T1000 (cell line): ENCODE measurements at regions not wholly inside any gene's neighbourhood (a gene's known extent, or its start where the extent isn't known, plus 50 kb on each side); places are given as distances from the start of the nearest gene placed in this dataset.
A peak's percentile ranks its signal among the peaks of the same experiment; 100 is the strongest.

ENCODE experiments used
- DNase-seq: peaks from one replicate; lab custom pipeline; 2025; ENCODE audit warnings: mixed read lengths; lab: John Stamatoyannopoulos, UW

GRCh38 chr4:77367638-77368037 lies 210.6 kb downstream of the CCNG2 start:
- DNase-seq, result no peak

GRCh38 chr4:77372375-77372774 lies 215.4 kb downstream of the CCNG2 start:
- no peak for DNase-seq

- no peak for DNase-seq
Observed at GRCh38 chr4:77375866-77376607, 219.0 kb downstream of the CCNG2 start.

GRCh38 chr4:77376788-77377460 lies 219.9 kb downstream of the CCNG2 start:
- DNase-seq, result no peak

GRCh38 chr4:77384094-77384493 lies 221.5 kb upstream of the CXCL13 start:
- DNase-seq, result no peak

DNA sequence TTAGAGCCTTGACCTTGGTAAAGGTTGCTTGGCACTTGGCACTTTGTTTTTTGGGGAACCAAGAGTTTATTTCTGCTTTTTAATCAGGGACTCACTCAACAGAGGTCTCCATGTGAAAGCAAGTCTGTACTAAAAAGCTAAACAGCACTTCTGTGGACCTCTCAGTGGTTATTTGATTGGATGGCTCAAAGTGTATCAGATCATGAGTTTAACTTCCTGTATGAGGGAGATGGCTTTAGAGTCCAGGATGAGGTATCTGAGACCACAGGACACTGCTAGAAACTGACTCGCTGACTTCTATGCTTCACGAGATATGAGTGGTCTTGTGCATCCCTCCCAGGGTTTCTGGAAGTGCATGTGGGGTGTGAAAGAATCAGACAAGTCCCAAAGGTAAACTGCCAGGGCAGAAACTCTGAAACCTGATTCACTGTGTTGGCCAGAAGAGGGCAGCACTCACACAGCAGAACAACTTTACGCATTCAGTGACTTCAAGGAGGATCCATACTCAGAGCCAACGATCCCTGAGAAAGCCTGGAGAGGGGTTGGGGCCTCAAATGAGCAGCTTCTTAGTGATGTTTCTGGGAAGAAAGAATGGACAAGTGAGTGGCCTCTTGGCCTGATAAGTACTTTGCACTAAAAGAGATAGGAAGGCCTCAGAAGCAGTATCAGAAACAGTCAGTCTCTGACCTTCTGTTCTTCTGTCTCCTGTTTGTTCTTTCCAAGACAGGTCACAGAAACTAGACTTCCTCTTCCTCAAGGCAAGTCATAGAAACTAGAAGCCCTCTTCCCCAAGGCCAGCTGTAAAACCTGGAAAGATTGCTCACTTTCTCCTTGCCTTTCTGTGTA lies 220.3 kb upstream of the CXCL13 start:
- peak; percentile 27 for DNase-seq

- no peak for DNase-seq
Observed at GRCh38 chr4:77393996-77394395, 211.6 kb upstream of the CXCL13 start.

DNA sequence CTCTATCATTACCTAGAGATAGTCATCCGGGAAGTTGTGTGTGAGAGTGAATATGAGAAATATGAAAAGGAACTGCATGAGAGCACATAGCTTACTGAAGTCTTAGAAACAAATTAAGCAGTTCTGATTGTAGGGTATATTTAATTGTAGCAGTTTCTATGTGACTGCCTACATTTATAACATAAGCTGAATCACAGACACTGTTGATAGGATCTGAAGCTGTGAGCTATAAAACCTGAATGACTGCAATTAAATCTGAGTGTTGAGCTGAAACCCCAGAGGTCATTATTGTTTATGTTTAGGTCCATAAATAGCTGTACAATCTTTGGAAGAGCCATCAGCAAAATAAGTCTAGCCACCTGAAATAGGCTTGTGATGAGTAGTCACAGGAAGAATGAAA lies 210.1 kb upstream of the CXCL13 start:
- DNase-seq, result no peak

- no peak for DNase-seq
Observed at GRCh38 chr4:77398256-77398655, 207.4 kb upstream of the CXCL13 start.

DNA sequence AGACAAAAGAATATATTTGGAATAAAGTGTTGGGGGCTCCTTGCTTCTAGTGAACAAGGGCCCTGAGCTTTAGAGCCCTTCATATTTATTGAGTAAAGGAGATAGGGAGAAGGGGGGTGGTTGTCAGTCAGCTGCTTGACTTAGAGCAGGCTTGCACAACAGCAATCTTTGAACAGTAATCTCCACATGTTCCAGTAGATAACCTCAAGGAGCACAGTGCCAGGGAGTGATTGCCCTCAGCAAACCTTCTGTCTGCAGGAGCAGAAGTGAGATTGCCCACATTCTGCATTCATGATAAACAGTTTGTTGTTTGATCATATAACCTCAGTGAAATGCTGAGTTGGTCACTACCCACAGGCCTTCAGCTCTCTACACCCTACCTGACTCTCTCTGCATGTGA lies 205.8 kb upstream of the CXCL13 start:
- DNase-seq, result no peak

DNA sequence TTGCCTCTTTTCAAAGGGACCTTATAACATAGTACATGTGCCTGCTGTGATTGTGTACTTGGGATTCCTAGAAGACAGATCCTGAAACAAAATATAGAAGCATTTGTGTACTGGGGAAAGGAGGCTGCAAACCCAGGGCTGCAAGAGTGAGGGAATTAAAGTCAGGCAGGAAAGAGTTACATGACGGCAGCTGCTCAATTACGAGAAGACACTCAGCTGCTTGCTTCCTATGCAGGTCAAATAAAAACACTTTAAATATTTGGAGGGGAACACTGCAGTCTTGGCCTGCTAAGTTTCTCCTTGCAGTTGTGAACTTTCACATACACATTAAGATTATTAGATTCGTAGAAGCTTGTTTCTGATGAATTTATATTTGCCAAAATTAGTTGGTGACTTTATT lies 191.9 kb upstream of the CXCL13 start:
- no peak for DNase-seq

- no peak for DNase-seq
Observed at GRCh38 chr4:77415689-77416088, 189.9 kb upstream of the CXCL13 start.

- no peak for DNase-seq
Observed at GRCh38 chr4:77418333-77418732, 187.3 kb upstream of the CXCL13 start.

DNA sequence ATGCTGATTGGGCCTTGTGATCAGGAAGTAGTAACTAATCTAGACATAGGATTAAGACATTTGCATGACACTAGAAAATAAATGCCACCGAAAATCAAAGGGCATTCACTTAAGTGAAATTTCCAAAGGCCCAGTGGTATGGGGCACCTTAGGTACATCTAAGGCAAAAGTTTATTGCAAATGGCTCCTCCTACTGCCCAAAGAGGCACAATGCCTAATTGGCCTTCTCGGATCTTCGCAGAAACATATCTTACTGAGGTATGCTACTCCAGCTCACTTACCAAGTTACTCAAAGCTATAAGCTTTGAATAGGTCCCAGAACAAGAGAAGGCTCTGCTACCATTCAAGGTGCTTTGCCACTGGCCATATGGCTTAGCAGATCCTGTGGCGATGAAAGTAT lies 174.8 kb upstream of the CXCL13 start:
- no peak for DNase-seq

DNA sequence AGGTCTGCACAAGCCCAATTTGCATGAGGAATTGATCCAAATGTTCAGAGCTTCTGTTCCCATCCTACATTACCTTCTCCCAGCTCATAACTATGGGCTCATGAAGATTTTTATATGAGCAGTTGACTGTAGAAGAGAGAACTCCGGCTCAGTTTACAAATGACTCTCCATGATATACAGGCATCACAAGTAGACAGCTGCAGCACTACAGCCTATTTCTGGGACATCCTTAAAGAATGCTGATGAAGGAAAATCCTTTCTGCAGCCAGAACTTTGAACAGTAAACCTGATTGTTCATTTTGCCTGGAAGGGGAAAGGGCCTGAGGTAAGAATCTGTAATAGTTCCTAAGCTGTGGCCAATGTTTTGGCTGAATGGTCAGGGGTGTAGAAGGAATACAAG lies 174.1 kb upstream of the CXCL13 start:
- no peak for DNase-seq

DNA sequence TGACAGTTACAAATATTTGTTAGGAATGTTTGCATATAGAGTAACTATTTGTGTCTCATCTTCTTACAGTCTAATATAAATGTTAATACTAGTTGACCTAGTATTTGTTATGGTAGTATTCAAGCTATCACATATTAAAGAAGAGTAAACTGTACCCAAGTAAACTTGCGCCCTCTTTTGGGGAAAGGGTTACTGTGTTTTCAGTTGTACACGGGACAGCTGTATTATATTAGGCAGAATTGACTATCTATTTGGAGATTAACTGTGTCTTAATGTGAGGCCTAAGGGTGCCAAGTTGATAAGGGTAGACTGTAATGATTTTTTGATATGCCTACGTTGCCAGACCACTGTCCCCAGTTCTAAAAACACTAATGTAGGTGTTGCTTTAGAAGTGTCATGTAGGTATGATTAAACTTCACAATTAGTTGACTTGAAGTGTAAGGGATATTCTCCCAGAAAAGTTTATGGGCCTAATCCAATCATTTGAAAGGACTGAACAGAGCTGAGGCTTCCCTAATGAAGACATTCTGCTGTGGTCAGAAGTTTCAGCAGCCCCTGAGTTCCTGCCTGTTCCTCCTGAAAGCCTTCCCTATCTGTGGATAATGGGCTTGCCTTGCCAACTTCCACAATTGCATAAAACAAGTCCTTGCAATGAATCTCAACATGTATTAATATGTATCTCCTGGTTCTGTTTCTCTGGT lies 172.8 kb upstream of the CXCL13 start:
- DNase-seq, result no peak

- no peak for DNase-seq
Observed at GRCh38 chr4:77433418-77433733, 172.2 kb upstream of the CXCL13 start.

DNA sequence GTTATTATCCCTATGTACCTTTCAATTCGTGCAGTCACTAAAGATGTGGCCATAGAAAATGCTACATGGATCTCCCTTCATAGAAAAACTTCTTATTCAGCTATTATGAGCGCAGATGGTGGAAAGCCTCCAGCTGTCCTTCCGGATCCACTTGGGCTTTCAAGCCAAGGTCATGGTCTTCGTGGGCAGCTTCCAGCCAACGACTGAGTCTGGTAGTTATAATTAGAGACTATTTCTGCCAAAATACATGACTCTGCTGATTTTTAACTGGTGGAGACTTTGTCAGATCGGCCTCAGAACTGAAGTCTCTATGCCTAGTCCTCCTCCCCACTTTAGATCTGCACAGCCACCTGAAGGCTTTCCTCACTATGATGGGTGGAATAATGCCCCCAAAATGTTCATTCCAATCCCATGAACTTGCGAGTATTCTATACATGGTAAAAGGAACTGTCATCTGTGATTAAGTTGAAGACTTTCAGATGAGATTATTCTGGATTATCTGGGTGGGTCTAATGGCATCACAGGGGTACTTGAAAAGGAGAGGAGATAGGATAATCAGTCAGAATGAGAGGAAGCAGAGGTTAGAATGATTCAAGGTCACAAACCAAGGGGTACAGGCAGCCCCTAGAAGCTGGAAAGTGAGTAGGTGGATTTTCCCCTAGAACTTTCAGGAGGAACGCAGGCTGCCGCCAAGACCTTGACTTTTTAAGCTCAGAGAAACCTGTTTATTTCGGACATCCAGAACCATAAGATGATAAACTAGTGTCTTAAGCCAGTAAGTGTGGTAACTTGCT lies 171.1 kb upstream of the CXCL13 start:
- DNase-seq, result no peak

DNA sequence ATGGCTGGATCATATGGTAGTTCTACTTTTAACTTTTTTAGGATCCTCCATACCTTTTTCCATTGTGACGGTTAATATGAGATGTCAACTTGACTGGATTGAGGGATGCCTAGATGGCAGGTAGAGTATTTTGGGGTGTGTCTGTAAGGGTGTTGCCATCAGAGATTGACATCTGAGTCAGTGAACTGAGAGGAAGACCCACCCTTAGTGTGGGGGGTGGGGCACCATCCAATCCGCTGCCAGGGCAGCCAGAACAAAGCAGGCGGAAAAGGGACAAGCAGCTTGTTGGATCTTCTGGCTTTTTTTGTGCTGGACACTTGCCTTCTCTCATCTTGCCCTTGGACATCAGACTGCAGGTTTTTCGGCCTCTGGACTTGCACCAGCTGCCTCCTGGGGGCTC lies 168.5 kb upstream of the CXCL13 start:
- DNase-seq, result no peak

DNA sequence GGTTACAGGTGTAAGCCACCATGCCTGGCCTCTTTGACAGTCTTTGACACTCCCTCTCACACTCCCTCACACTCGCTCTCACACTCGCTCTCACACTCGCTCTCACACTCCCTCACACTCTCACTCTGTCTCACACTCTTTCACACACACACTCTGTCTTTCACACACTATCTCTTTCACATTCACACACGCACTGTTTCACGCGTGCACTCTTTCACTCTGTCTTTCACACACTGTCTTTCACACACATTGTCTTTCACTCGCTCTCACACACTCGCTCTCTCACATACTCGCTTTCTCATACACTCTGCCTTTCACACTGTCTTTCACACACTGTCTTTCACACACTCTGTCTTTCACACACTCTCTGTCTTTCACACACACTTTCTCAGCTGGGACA lies 167.1 kb upstream of the CXCL13 start:
- no peak for DNase-seq

GRCh38 chr4:77443941-77444340 lies 161.7 kb upstream of the CXCL13 start:
- DNase-seq, result no peak

DNA sequence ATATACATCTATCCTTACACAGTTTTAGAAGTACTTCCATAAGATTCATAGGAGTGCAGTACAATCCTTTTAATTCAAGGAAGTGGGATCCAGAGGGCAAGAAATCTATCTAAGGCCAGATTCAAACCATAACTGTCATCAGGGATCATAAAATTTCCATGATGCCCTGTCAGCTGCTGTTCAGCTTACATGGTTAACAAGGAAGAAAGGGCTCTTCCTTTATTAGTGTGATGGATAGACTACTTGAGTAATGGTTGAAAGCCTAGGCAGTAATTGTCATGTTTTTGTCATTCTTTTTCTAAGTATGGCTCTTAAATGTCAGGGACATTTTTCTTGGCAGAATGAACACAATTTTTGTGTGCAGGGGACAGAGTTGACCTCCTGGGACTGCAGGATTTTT lies 159.8 kb upstream of the CXCL13 start:
- no peak for DNase-seq
